ENCODE measurements at regions not wholly inside any gene's neighbourhood (a gene's known extent, or its start where the extent isn't known, plus 50 kb on each side); places are given as distances from the start of the nearest gene placed in this dataset.

- DNase-seq = no peak
These were observed 243.8 kb downstream of the RPS24 start for GRCh38 chr10:78277314-78278057.

- no peak for DNase-seq
These were observed 244.4 kb downstream of the RPS24 start for GRCh38 chr10:78278058-78278404.

- no peak for DNase-seq
These were observed 246.1 kb downstream of the RPS24 start for GRCh38 chr10:78279756-78280155.

GRCh38 chr10:78280604-78281003 is 246.9 kb downstream of the RPS24 start:
- no peak for DNase-seq

- DNase-seq = no peak
These were observed 248.0 kb downstream of the RPS24 start for GRCh38 chr10:78281627-78282026.

- DNase-seq = no peak
These were observed 249.5 kb downstream of the RPS24 start for GRCh38 chr10:78283069-78283682.

GRCh38 chr10:78284381-78284780 is 250.7 kb downstream of the RPS24 start:
- DNase-seq = no peak

- DNase-seq = no peak
These were observed 251.6 kb downstream of the RPS24 start for GRCh38 chr10:78285226-78285625.

- no peak for DNase-seq
These were observed 252.5 kb downstream of the RPS24 start for GRCh38 chr10:78286186-78286585.

GRCh38 chr10:78286668-78287067 is 253.0 kb downstream of the RPS24 start:
- DNase-seq = no peak

- no peak for DNase-seq
These were observed 254.0 kb downstream of the RPS24 start for GRCh38 chr10:78287618-78288017.

GRCh38 chr10:78288663-78289062 is 255.0 kb downstream of the RPS24 start:
- no peak for DNase-seq

GRCh38 chr10:78290131-78290750 is 256.6 kb downstream of the RPS24 start:
- no peak for DNase-seq

- no peak for DNase-seq
These were observed 258.1 kb downstream of the RPS24 start for GRCh38 chr10:78291722-78292121.

- no peak for DNase-seq
These were observed 258.8 kb downstream of the RPS24 start for GRCh38 chr10:78292250-78292981.

GRCh38 chr10:78292982-78293865 is 259.6 kb downstream of the RPS24 start:
- DNase-seq = no peak

GRCh38 chr10:78295242-78295641 is 261.6 kb downstream of the RPS24 start:
- no peak for DNase-seq

- DNase-seq = no peak
These were observed 263.1 kb downstream of the RPS24 start for GRCh38 chr10:78296785-78297184.

- DNase-seq = no peak
These were observed 264.3 kb downstream of the RPS24 start for GRCh38 chr10:78297997-78298396.

GRCh38 chr10:78298835-78299234 is 265.2 kb downstream of the RPS24 start:
- no peak for DNase-seq

GRCh38 chr10:78299851-78300468 is 266.3 kb downstream of the RPS24 start:
- no peak for DNase-seq

- DNase-seq = no peak
These were observed 266.9 kb downstream of the RPS24 start for GRCh38 chr10:78300526-78300925.
